GM21786 (cell line): ENCODE measurements at regions not wholly inside any gene's neighbourhood (a gene's known extent, or its start where the extent isn't known, plus 50 kb on each side); places are given as distances from the start of the nearest gene placed in this dataset.

ENCODE experiments used
- ATAC-seq: cut with Tn5 transposase; IDR thresholded peaks from one replicate; pipeline ENCODE4 v1.9.1; 2021; ENCODE audit not compliant: unreplicated experiment

- ATAC-seq = no peak
Measured at GRCh38 chr13:91187522-91187921, 160.0 kb upstream of the MIR17HG start.

- no peak for ATAC-seq
Measured at GRCh38 chr13:91189506-91189905, 158.0 kb upstream of the MIR17HG start.

- ATAC-seq = no peak
Measured at GRCh38 chr13:91193358-91193757, 154.1 kb upstream of the MIR17HG start.

GRCh38 chr13:91195789-91196188 lies 151.7 kb upstream of the MIR17HG start:
- no peak for ATAC-seq

GRCh38 chr13:91196958-91197357 lies 150.5 kb upstream of the MIR17HG start:
- no peak for ATAC-seq

GRCh38 chr13:91199866-91200265 lies 147.6 kb upstream of the MIR17HG start:
- ATAC-seq = no peak

- no peak for ATAC-seq
Measured at GRCh38 chr13:91200486-91200885, 147.0 kb upstream of the MIR17HG start.

GRCh38 chr13:91203430-91203829 lies 144.1 kb upstream of the MIR17HG start:
- no peak for ATAC-seq

GRCh38 chr13:91207261-91207660 lies 140.2 kb upstream of the MIR17HG start:
- no peak for ATAC-seq

GRCh38 chr13:91211510-91211909 lies 136.0 kb upstream of the MIR17HG start:
- ATAC-seq = no peak

- ATAC-seq = no peak
Measured at GRCh38 chr13:91212231-91212630, 135.3 kb upstream of the MIR17HG start.

GRCh38 chr13:91214031-91214430 lies 133.5 kb upstream of the MIR17HG start:
- no peak for ATAC-seq

- ATAC-seq = no peak
Measured at GRCh38 chr13:91216928-91217700, 130.4 kb upstream of the MIR17HG start.

GRCh38 chr13:91219201-91219600 lies 128.3 kb upstream of the MIR17HG start:
- ATAC-seq = no peak

GRCh38 chr13:91220872-91221271 lies 126.6 kb upstream of the MIR17HG start:
- ATAC-seq = no peak

GRCh38 chr13:91228108-91228507 lies 119.4 kb upstream of the MIR17HG start:
- no peak for ATAC-seq

- no peak for ATAC-seq
Measured at GRCh38 chr13:91228940-91229339, 118.5 kb upstream of the MIR17HG start.

- ATAC-seq = no peak
Measured at GRCh38 chr13:91232716-91233115, 114.8 kb upstream of the MIR17HG start.

GRCh38 chr13:91233291-91233690 lies 114.2 kb upstream of the MIR17HG start:
- no peak for ATAC-seq

- ATAC-seq = no peak
Measured at GRCh38 chr13:91236182-91236581, 111.3 kb upstream of the MIR17HG start.

- ATAC-seq = no peak
Measured at GRCh38 chr13:91236921-91237320, 110.6 kb upstream of the MIR17HG start.

GRCh38 chr13:91238036-91238435 lies 109.5 kb upstream of the MIR17HG start:
- ATAC-seq = peak; percentile 72

GRCh38 chr13:91240341-91240740 lies 107.1 kb upstream of the MIR17HG start:
- no peak for ATAC-seq
